ENCODE measurements at regions not wholly inside any gene's neighbourhood (a gene's known extent, or its start where the extent isn't known, plus 50 kb on each side); places are given as distances from the start of the nearest gene placed in this dataset.

GRCh38 chr2:210917465-210917864, 361.1 kb downstream of the CPS1 start:
- TF ChIP-seq CTCF (IDR thresholded peaks at IDR 0.05) = no peak
- TF ChIP-seq POLR2A (IDR thresholded peaks at IDR 0.05) = no peak

Measured in stomach (tissue), 4 donors.